ENCODE measurements at regions not wholly inside any gene's neighbourhood (a gene's known extent, or its start where the extent isn't known, plus 50 kb on each side); places are given as distances from the start of the nearest gene placed in this dataset.

DNA sequence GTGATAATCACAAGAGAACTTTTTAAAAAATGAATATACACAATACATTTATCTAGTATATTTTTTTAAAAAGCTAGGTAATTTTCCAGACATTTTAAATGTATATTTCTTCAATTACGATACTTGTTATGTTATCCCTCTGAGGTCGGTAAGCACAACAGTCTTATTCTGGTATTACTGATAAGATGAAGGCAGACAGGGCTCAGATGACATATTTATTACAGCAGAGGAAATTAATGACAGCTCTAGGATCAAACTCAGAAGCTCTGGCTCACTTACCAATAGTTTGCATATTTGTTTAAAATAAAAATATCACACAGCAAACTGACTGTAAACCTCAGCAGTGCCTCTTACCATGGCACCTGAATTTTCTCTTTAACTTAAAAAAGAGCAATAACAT lies 1347.0 kb upstream of the ADGRL2 start:
- no peak for DNase-seq (ENCODE audit: low read depth in 2 of 2)

DNA sequence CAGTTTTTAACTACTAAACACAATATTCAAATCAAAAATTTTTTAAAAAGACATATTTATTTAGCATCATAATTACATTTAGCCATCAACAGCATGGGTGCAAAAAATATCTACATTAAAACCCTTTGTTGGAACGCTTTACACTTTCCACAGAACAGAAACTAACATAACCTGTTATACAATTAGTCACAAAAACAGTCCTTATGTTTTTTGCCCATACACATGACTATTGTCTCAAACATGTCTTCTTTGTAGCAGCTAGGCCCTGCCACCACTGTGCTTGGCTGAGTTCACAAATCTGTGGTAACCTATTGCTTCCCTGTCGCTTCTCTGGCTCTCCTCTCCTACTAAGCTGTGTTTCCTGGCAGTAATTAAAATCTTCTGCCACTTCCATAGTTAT lies 1350.0 kb upstream of the ADGRL2 start:
- no peak for DNase-seq (ENCODE audit: low read depth in 2 of 2)

DNA sequence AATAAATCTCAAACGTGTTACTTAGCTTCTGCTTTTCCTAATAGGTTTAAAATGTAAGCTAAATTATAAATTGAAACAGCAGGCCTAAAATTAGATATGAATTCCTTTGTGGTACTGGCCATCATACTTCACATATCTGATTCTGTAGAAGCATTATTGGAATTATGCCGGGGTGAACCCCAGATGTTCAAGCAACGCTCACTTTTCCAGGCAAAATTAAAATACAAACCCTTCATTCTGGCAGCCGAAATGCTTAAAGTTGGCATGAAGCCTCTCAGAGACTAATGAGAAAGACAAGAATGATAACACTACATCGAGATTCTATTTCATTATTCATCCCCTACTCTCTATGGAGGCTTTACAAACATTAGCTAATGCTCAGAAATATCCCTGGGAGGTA lies 1352.7 kb upstream of the ADGRL2 start:
- DNase-seq (ENCODE audit: low read depth in 2 of 2): no peak

DNA sequence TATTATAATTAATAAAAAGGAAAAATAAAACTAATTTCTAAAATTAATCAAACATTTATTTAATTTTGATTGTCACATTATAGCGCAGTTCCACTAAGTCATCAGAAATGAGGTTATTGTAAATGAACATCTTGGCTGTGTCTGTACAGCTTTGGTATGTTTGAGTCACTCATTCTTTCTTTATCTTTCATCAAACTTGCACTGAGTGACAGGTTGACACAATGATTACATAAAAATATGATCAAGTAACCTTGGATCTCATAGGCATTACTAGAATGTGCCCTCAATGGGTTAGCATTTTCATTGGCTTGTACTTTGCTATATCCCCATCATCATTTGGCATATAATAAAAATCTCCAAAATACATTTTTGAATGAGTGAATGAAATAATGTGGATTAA lies 1353.2 kb upstream of the ADGRL2 start:
- DNase-seq (ENCODE audit: low read depth in 2 of 2): no peak

DNA sequence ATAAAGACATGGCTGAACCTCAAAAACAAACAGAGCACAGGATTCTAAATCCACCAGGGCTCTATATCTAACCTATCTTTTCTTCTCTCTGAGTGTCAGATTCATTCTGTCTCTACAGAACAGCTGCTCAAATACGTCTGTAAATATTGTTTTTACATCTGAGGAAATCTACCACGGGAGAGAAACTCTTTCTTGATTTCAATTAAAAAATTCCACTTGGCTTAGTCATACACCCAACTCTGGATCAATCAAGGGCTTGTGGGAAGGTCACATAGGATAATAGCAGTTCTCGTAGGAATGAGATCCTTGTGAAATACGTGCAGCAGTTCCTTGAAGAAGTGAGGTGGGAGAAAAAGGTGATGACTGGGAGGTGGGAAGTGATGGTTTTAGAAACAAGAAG lies 1355.7 kb upstream of the ADGRL2 start:
- DNase-seq (ENCODE audit: low read depth in 2 of 2): no peak

GRCh38 chr1:80444171-80444570 lies 1356.6 kb upstream of the ADGRL2 start:
- no peak for DNase-seq (ENCODE audit: low read depth in 2 of 2)

DNA sequence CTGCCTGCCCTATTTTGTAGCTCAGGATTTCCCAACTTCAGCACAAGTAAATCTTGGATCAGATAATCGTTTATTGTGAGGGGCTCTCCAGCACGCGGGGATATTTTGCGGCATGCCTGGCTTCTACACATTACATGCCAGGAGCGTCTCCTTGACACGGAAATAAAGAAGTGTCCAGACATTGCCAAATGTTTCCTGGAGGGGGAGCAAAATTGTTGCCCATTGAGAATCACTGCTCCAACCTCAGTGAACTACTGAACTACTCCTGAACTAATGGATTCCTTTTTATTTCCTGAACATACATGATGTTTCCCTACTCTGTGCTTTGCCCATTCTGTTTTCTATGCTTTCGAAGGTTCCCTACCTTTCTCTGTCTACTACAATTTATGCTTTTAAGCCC lies 1359.1 kb upstream of the ADGRL2 start:
- DNase-seq (ENCODE audit: low read depth in 2 of 2): no peak

- DNase-seq (ENCODE audit: low read depth in 2 of 2): no peak
Observed at GRCh38 chr1:80436851-80437250, 1363.9 kb upstream of the ADGRL2 start.

- no peak for DNase-seq (ENCODE audit: low read depth in 2 of 2)
Observed at GRCh38 chr1:80427881-80428280, 1372.9 kb upstream of the ADGRL2 start.

DNA sequence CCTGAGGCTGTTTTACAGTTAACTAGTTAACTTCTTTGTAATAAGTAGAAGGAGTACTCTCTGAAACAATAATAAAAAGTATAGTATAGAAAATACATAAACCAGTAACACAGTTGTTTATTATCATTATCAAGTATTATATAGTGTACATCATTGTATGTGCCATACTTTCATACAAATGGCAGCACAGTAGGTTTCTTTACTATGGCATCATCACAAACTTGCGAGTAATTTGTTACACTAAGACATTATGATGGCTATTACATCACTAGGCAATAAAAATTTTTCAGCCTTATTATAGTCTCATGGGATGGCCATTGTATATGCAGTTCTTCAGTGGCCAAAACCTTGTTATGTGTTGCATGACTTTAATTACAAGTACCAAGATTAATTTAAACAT lies 1376.5 kb upstream of the ADGRL2 start:
- no peak for DNase-seq (ENCODE audit: low read depth in 2 of 2)

- DNase-seq (ENCODE audit: low read depth in 2 of 2): no peak
Observed at GRCh38 chr1:80418134-80418533, 1382.6 kb upstream of the ADGRL2 start.

- no peak for DNase-seq (ENCODE audit: low read depth in 2 of 2)
Observed at GRCh38 chr1:80417671-80418070, 1383.1 kb upstream of the ADGRL2 start.

DNA sequence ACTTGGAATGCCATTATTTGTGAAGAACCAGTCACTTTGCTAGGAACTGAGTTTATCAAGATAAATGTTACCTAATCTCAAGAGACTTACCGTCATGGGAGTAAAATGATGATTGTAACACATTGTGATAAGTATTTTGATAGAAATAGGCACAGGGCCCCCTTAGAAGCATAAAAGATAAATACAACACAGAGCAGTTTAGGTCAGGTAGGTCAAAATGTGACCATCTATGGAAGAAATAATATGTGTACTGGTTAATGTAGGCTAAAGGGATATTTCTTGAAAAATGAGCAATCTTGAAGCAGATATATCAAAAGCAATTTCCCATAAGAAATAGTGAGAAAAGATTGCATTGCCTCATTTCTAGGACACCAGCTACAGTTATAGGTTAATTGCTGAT lies 1386.8 kb upstream of the ADGRL2 start:
- DNase-seq (ENCODE audit: low read depth in 2 of 2): no peak

DNA sequence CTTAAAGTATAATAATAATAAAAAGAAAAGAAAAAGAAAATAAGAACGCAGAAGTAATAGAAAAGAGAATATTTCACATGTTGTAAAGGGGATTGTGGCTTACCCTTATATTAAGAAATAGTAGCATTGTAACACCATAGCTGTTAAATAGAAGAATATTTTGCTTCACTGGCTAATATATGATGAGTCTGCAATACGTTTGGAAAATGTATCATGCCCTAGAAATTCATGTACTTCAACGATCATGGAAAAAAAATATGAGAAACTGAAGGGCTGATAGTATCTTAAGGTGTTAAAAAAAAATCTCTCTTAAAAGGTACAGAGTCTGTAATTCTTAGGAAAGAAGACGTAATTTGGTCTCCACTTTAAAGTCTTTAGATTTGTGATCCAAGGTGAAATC lies 1390.5 kb upstream of the ADGRL2 start:
- DNase-seq (ENCODE audit: low read depth in 2 of 2): no peak

DNA sequence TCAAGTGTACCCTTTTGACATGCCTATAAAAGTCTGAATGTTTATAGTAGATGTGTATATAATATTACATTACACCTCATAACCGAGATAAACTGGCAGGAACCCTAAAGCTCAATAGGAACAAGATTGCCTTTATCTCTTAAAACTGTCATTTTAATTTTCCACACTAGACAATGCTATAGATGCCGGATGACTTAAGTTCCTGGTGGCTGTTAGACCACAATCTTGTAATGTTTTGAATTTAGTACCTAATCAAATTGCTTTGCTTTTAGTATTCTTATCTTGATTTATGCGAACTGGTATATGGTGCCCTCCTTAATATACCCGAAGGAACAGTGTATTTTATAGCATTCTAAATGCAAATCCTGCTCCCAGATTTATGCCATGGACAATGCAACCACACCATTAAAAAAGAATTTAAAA lies 1397.0 kb upstream of the ADGRL4 start:
- DNase-seq (ENCODE audit: low read depth in 2 of 2): no peak

DNA sequence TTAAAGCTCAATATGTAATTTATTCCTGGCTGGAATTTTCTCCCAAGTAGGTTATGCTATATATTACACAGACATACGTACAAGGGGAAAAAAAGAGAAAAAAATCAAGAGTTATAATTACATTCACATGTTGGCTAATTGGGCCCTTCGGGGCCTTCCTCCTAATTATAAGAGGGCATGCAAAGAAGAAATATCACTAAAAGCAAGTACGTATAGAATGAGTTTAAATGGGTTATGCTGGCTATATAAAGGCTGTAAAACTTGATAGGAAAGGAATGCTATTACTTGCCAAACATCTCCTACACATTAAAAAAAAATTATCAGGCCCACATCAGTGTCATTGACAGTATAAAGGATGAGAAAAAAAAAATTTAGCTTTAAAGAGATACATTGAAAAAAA lies 1396.1 kb upstream of the ADGRL4 start:
- DNase-seq (ENCODE audit: low read depth in 2 of 2): no peak

DNA sequence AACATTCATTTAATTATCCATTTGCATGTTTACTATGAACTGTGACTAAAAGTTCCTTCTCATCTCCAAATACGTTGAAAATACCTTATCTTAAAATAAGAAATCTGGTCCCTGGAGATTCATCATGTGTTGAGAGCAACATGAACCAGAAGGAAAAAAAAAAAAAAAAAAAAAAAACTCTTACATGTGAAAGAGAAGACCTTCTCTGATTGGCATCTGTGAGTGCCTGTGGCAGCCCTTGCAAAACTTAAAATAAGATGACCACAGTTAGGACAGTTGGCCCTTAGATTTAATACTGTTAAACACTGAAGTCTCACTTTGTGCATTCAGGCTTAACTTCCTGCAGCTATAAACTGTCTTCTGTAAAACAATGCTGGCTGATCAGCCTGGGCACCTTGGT lies 1395.2 kb upstream of the ADGRL4 start:
- DNase-seq (ENCODE audit: low read depth in 2 of 2): no peak

DNA sequence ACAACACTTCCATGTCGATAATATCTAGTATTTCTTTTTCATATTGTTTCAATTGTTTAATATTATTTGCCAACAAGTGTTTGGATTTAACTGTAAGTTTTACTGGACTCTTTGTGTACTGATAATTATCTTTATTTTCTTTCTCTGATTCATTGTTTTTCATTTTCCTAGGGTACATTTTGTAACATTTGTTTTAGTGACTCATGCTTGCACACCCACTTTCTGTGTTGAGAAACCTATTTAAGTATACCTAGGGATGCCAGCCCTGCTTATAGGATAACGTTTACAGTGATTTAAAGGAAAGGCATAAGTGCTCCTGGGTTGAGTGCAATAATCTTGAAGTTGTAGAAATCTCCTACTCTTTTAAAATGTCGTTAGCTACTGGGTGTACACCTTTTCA lies 1386.0 kb upstream of the ADGRL4 start:
- DNase-seq (ENCODE audit: low read depth in 2 of 2): no peak

- no peak for DNase-seq (ENCODE audit: low read depth in 2 of 2)
Observed at GRCh38 chr1:80385650-80386049, 1379.1 kb upstream of the ADGRL4 start.

DNA sequence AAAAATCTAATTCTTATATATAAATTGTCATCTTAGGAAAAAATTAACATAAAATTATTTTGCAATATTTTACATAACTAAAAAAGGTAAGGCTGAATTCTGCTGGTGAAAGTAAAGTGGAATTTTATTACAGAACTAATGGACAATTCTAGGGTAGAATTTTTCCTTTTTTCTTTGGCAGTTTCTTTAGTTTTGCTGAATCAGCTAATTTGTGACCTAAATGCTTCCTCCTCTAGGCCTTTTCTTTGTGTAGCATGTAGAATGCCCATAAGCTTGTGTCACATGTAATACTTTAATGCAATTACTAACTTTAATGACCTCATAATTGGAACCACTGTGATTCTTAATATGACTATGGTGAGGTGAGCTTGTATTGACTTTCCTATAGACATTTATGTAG lies 1378.4 kb upstream of the ADGRL4 start:
- no peak for DNase-seq (ENCODE audit: low read depth in 2 of 2)

GRCh38 chr1:80384083-80384830 lies 1377.7 kb upstream of the ADGRL4 start:
- DNase-seq (ENCODE audit: low read depth in 2 of 2): no peak

GRCh38 chr1:80375662-80376061 lies 1369.1 kb upstream of the ADGRL4 start:
- DNase-seq (ENCODE audit: low read depth in 2 of 2): no peak

GRCh38 chr1:80375109-80375508 lies 1368.6 kb upstream of the ADGRL4 start:
- no peak for DNase-seq (ENCODE audit: low read depth in 2 of 2)

DNA sequence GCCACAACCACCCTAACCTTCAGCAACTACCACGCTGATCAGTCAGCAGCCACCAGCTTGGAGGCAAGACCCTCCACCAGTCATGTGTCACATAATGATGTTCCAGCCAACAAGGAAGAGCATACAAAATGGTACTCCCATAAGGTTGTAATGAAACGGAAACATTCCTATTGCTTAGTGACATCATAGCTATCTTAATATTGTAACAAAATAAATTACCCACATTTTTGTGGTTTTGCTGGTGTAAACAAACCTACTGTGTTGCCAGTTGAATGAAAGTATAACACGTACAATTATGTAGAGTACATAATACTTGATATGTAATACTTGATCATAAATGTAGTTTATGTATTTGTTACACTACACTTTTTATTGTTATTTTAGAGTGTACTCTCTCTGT lies 1363.2 kb upstream of the ADGRL4 start:
- DNase-seq (ENCODE audit: low read depth in 2 of 2): no peak

Measured in lung microvascular endothelial cell (primary cell).